Parathyroid adenoma (tissue), 2 donors: ENCODE measurements at regions not wholly inside any gene's neighbourhood (a gene's known extent, or its start where the extent isn't known, plus 50 kb on each side); places are given as distances from the start of the nearest gene placed in this dataset.

Source experiments
- H2AFZ ChIP-seq: fragments of 300-600 bp; sonication (generic); one replicate; pipeline ENCODE4 v1.7.0; 2017; ENCODE audit warnings: antibody characterized with exemption, mild to moderate bottlenecking
- H3K27ac ChIP-seq: fragments of 300-600 bp; sonication (generic); one replicate; pipeline ENCODE4 v1.7.0; 2017
- H3K27me3 ChIP-seq: fragments of 300-600 bp; sonication (generic); one replicate; pipeline ENCODE4 v1.7.0; 2017; ENCODE audit warnings: low read length; ENCODE audit not compliant: control insufficient read depth, insufficient read depth
- H3K36me3 ChIP-seq: fragments of 300-600 bp; sonication (generic); one replicate; pipeline ENCODE4 v1.7.0; 2017; ENCODE audit warnings: low read length; ENCODE audit not compliant: control insufficient read depth, insufficient read depth
- H3K4me1 ChIP-seq: fragments of 300-600 bp; sonication (generic); one replicate; pipeline ENCODE4 v1.7.0; 2017; ENCODE audit warnings: control low read depth
- H3K4me2 ChIP-seq: fragments of 300-600 bp; sonication (generic); one replicate; pipeline ENCODE4 v1.7.0; 2017; ENCODE audit warnings: low read length
- H3K4me3 ChIP-seq: fragments of 300-600 bp; sonication (generic); one replicate; pipeline ENCODE4 v1.7.0; 2017; ENCODE audit warnings: low read depth, low read length
- H3K79me2 ChIP-seq: fragments of 300-600 bp; sonication (generic); one replicate; pipeline ENCODE4 v1.7.0; 2017; ENCODE audit warnings: control low read depth
- H3K9ac ChIP-seq: fragments of 300-600 bp; sonication (generic); one replicate; pipeline ENCODE4 v1.7.0; 2017; ENCODE audit warnings: mild to moderate bottlenecking
- H3K9me3 ChIP-seq: fragments of 300-600 bp; sonication (generic); one replicate; pipeline ENCODE4 v1.7.0; 2017; ENCODE audit warnings: low read length; ENCODE audit not compliant: control insufficient read depth
- TF ChIP-seq, protein P1 (sequence below): fragments of 300-600 bp; sonication (generic); IDR thresholded peaks from one replicate; pipeline ENCODE4 v1.7.0; 2017; ENCODE audit warnings: antibody characterized with exemption, mild to moderate bottlenecking
- donor health status: primary hyperparathyroidism.

DNA sequence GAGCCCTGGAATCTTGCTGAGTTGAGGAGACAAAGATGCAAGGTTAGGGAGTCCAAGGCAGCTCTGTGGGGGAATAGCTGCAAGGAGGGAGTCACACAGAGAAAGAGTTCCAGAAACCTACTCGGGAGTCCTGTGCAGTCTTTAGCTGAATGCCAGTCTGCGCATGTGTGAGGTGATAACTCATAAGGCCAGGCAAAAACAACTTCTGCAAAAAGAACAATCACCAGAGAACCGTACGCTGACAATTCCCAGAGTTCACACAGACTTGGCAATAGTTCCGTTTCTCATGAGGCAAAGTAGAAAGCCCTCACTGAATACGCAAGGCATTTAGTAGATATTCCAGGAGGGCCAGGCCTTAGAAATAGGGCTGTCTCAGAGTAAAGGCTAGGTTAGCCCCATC is 135.2 kb upstream of the TAB2 start:
- TF ChIP-seq, protein P1, sequence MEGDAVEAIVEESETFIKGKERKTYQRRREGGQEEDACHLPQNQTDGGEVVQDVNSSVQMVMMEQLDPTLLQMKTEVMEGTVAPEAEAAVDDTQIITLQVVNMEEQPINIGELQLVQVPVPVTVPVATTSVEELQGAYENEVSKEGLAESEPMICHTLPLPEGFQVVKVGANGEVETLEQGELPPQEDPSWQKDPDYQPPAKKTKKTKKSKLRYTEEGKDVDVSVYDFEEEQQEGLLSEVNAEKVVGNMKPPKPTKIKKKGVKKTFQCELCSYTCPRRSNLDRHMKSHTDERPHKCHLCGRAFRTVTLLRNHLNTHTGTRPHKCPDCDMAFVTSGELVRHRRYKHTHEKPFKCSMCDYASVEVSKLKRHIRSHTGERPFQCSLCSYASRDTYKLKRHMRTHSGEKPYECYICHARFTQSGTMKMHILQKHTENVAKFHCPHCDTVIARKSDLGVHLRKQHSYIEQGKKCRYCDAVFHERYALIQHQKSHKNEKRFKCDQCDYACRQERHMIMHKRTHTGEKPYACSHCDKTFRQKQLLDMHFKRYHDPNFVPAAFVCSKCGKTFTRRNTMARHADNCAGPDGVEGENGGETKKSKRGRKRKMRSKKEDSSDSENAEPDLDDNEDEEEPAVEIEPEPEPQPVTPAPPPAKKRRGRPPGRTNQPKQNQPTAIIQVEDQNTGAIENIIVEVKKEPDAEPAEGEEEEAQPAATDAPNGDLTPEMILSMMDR = no peak
- H3K4me3 ChIP-seq = no peak overlapping the region
- no peaks in the 10 kb centered on the region for H3K79me2 ChIP-seq
- H3K27ac ChIP-seq = no peak overlapping the region
- no peaks in the 10 kb centered on the region for H3K9me3 ChIP-seq
- H2AFZ ChIP-seq = no peak overlapping the region
- H3K4me1 ChIP-seq = no peaks in the 10 kb centered on the region
- no peak overlapping the region for H3K9ac ChIP-seq
- no peak overlapping the region for H3K4me2 ChIP-seq
- no peaks in the 10 kb centered on the region for H3K27me3 ChIP-seq
- H3K36me3 ChIP-seq = no peaks in the 10 kb centered on the region

DNA sequence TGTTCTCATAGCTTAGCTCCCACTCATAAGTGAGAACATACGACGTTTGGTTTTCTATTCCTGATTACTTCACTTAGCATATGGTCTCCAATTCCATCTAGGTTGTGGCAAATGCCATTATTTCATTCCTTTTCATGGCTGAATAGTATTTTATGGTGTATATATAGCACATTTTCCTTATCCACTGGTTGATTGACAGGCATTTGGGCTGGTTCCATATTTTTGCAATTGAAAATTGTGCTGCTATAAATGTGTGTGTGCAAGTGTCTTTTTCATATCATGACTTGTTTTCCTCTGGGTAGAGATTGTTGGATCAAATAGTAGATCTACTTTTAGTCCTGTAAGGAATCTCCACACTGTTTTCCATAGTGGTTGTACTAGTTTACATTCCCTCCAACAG is 133.0 kb upstream of the TAB2 start:
- no peaks in the 10 kb centered on the region for H3K9me3 ChIP-seq
- H3K27ac ChIP-seq = no peak overlapping the region
- TF ChIP-seq, protein P1 = no peak
- no peaks in the 10 kb centered on the region for H3K4me1 ChIP-seq
- no peak overlapping the region for H3K4me3 ChIP-seq
- no peaks in the 10 kb centered on the region for H3K27me3 ChIP-seq
- H3K36me3 ChIP-seq = no peaks in the 10 kb centered on the region
- H3K79me2 ChIP-seq = no peaks in the 10 kb centered on the region
- H3K9ac ChIP-seq = no peak overlapping the region
- no peak overlapping the region for H2AFZ ChIP-seq
- no peak overlapping the region for H3K4me2 ChIP-seq

DNA sequence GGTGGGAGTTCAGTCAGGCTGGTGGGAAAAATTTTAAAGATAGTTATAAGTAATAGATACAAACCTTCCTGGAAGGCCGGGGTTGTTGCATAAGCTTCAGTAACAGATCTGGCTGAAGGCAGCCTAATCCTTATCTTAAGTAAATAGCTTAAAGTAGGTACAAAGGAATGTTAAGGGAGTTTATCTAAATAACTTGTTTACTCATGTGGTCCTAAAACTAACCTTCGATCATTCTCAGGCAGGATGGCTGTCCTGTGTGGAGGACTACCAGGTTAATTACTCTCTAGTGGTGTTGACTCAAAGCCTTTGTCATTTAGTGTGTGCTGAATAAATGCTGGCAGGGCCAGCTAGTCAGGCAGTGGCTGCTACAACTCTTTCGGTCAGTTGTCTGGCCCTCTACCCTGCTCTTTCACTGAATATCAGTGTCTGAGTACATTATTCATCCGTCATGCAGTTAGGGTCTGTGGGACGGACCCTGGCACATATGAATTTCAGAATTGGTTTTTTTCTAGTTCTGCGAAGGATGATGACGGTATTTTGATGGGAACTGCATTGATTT is 131.6 kb upstream of the TAB2 start:
- H3K27ac ChIP-seq = no peak overlapping the region
- H3K27me3 ChIP-seq = no peaks in the 10 kb centered on the region
- TF ChIP-seq, protein P1 = no peak
- H2AFZ ChIP-seq = no peak overlapping the region
- H3K4me3 ChIP-seq = no peak overlapping the region
- H3K79me2 ChIP-seq = no peaks in the 10 kb centered on the region
- H3K4me2 ChIP-seq = no peak overlapping the region
- no peak overlapping the region for H3K9ac ChIP-seq
- no peaks in the 10 kb centered on the region for H3K4me1 ChIP-seq
- H3K9me3 ChIP-seq = no peaks in the 10 kb centered on the region
- H3K36me3 ChIP-seq = no peaks in the 10 kb centered on the region

DNA sequence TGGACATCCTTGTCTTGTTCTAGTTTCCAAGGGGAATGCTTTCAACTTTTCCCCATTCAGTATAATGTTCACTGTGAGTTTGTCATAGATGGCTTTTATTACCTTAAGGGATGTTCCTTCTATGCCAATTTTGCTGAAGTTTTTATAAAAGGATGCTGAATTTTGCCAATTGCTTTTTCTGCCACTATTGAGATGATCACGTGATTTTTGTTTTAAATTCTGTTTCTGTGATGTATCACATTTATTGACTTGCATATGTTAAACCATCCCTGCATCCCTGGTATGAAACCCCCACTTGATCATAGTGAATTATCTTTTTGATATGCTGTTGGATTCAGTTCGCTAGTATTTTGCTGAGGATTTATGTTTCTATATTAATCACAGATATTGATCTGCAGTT is 130.6 kb upstream of the TAB2 start:
- Histone ChIP-seq H3K27ac (no peak overlapping the region), H3K79me2 (no peaks in the 10 kb centered on the region), H2AFZ (no peak overlapping the region), H3K4me3 (no peak overlapping the region), H3K27me3 (no peaks in the 10 kb centered on the region), H3K4me2 (no peak overlapping the region), H3K9ac (no peak overlapping the region), H3K36me3 (no peaks in the 10 kb centered on the region), H3K9me3 (no peaks in the 10 kb centered on the region), H3K4me1 (no peaks in the 10 kb centered on the region)
- TF ChIP-seq, protein P1 = no peak

DNA sequence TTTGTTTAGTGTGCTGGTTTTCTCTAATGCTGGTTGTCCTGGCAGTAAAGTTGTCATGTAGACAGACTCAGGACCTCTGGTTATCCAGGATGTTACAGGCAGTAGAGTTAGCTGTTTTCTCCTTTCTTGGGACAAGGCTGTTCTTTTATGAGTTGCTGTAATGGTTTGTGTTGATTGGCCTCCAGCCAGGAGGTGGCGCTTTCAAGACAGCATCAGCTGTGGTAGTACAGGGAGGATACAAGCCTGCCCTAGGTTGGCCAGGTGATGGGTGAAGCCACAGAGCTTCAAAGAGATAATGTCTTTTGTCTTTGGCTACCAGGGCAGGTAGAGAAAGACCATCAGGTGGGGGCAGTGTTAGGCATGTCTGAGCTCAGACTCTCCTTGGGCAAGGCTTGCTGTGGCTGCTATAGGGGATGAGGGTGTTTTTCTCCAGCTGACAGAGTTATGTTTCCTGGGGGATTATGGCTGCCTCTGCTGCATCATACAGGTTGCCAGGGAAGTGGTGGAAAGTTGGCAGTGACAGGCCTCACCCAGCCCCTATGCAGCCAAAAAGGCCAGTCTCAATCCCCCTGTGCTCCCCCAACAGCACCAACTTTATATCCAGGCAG is 127.2 kb upstream of the TAB2 start:
- H3K9ac ChIP-seq = no peak overlapping the region
- H3K4me2 ChIP-seq = no peak overlapping the region
- no peaks in the 10 kb centered on the region for H3K36me3 ChIP-seq
- no peaks in the 10 kb centered on the region for H3K79me2 ChIP-seq
- H2AFZ ChIP-seq = no peak overlapping the region
- no peaks in the 10 kb centered on the region for H3K9me3 ChIP-seq
- TF ChIP-seq, protein P1 = peak; percentile 28
- H3K4me3 ChIP-seq = no peak overlapping the region
- H3K4me1 ChIP-seq = no peaks in the 10 kb centered on the region
- H3K27ac ChIP-seq = no peak overlapping the region
- no peaks in the 10 kb centered on the region for H3K27me3 ChIP-seq
